Calu3 (cell line): ENCODE measurements at regions not wholly inside any gene's neighbourhood (a gene's known extent, or its start where the extent isn't known, plus 50 kb on each side); places are given as distances from the start of the nearest gene placed in this dataset.

Source experiments
- BruUV-seq: library from RNA; stranded (reverse); fragments of 400-500 nt; replicated peaks from 2 replicates; lab custom pipeline; 2021; lab: Mats Ljungman, UMichigan
- CTCF ChIA-PET: fragments of 300-600 bp; sonication (Branson Sonifier 250); formaldehyde crosslinking; loops from one replicate; lab custom pipeline; 2022; ENCODE audit warnings: antibody characterized with exemption; lab: Charles Lee
- DNase-seq: peaks from one replicate; pipeline ENCODE4 v3.0.0; 2022
- H3K27ac Mint-ChIP-seq: one replicate; pipeline ENCODE4 v1.8.0; 2022; ENCODE audit warnings: mixed read lengths; ENCODE audit not compliant: unreplicated experiment
- H3K27me3 Mint-ChIP-seq: one replicate; pipeline ENCODE4 v1.8.0; 2022; ENCODE audit warnings: mixed read lengths; ENCODE audit not compliant: unreplicated experiment
- H3K36me3 Mint-ChIP-seq: one replicate; pipeline ENCODE4 v1.8.0; 2022; ENCODE audit warnings: mild to moderate bottlenecking, moderate library complexity, mixed read lengths; ENCODE audit not compliant: insufficient read depth, unreplicated experiment
- H3K4me1 Mint-ChIP-seq: one replicate; pipeline ENCODE4 v1.8.0; 2022; ENCODE audit warnings: mild to moderate bottlenecking, low read depth, mixed read lengths; ENCODE audit not compliant: unreplicated experiment
- H3K4me3 Mint-ChIP-seq: one replicate; pipeline ENCODE4 v1.8.0; 2022; ENCODE audit warnings: mild to moderate bottlenecking, low read depth, moderate library complexity, mixed read lengths; ENCODE audit not compliant: unreplicated experiment
- H3K9me3 Mint-ChIP-seq: one replicate; pipeline ENCODE4 v1.8.0; 2022; ENCODE audit warnings: low read depth, mixed read lengths; ENCODE audit not compliant: unreplicated experiment
- CTCF ChIP-seq: fragments of 200-600 bp; IDR thresholded peaks from one replicate; pipeline ENCODE4 v1.8.0; 2022; ENCODE audit warnings: antibody characterized with exemption; ENCODE audit not compliant: unreplicated experiment
- intact Hi-C: fragments of 100-400 bp; cut with micrococcal nuclease; formaldehyde crosslinking; loops from one replicate; pipeline ENCODE4 v1.10.0; 2022; ENCODE audit not compliant: unreplicated experiment

- TF ChIP-seq CTCF = no peak
- Mint-ChIP-seq H3K4me1 (no peaks in the 10 kb centered on the region), H3K36me3 (no peaks in the 10 kb centered on the region), H3K9me3 (no peaks in the 10 kb centered on the region), H3K4me3 (no peak overlapping the region), H3K27me3 (no peaks in the 10 kb centered on the region), H3K27ac (no peak overlapping the region)
- no TSS peak for BruUV-seq
- intact Hi-C loops = no loop called here
- CTCF ChIA-PET = no interaction called here
- DNase-seq = no peak
Observed at GRCh38 chr6:23879816-23880215, 246.2 kb upstream of the NRSN1 start.

- BruUV-seq = no TSS peak
Observed at GRCh38 chr6:23890543-23891227, 235.3 kb upstream of the NRSN1 start.

GRCh38 chr6:23905133-23905815, 220.7 kb upstream of the NRSN1 start:
- Mint-ChIP-seq H3K27ac (no peak overlapping the region), H3K27me3 (no peaks in the 10 kb centered on the region), H3K9me3 (peaks cover 2% of the 10 kb centered on the region), H3K4me1 (no peaks in the 10 kb centered on the region), H3K4me3 (no peak overlapping the region), H3K36me3 (no peaks in the 10 kb centered on the region)
- CTCF ChIA-PET = no interaction called here
- intact Hi-C loops = no loop called here
- no peak for TF ChIP-seq CTCF
- DNase-seq = no peak
- no TSS peak for BruUV-seq

More at GRCh38 chr6:23890543-23891227, 235.3 kb upstream of the NRSN1 start:
- CTCF ChIA-PET = no interaction called here
- no peaks in the 10 kb centered on the region for H3K4me1 Mint-ChIP-seq
- H3K27ac Mint-ChIP-seq = no peak overlapping the region
- no peaks in the 10 kb centered on the region for H3K27me3 Mint-ChIP-seq
- intact Hi-C loops = no loop called here
- peaks cover 5% of the 10 kb centered on the region for H3K9me3 Mint-ChIP-seq
- no peak overlapping the region for H3K4me3 Mint-ChIP-seq
- no peak for TF ChIP-seq CTCF
- no peaks in the 10 kb centered on the region for H3K36me3 Mint-ChIP-seq
- DNase-seq = no peak

GRCh38 chr6:23910420-23910819, 215.6 kb upstream of the NRSN1 start:
- Mint-ChIP-seq H3K4me1 (no peaks in the 10 kb centered on the region), H3K27me3 (no peaks in the 10 kb centered on the region), H3K27ac (no peak overlapping the region), H3K9me3 (no peaks in the 10 kb centered on the region), H3K36me3 (no peaks in the 10 kb centered on the region), H3K4me3 (no peak overlapping the region)
- DNase-seq = no peak
- BruUV-seq = no TSS peak
- no peak for TF ChIP-seq CTCF
- CTCF ChIA-PET = interaction anchor here (0.6 to 1.2 kb wide), 3 partner anchors 40 to 1579 kb away, joined by 3 read pairs; no protein-coding TSS in a partner anchor
- intact Hi-C loops = no loop called here
